Panc1 (cell line): ENCODE measurements at regions not wholly inside any gene's neighbourhood (a gene's known extent, or its start where the extent isn't known, plus 50 kb on each side); places are given as distances from the start of the nearest gene placed in this dataset.

Source experiments
- ATAC-seq: fragments of 200-7000 bp; cut with Tn5 transposase; 2 replicates; pipeline ENCODE4 v1.9.1; 2020; ENCODE audit warnings: mild to moderate bottlenecking, moderate library complexity
- BruUV-seq: library from RNA; stranded (reverse); fragments of 400-500 nt; replicated peaks from 2 replicates; lab custom pipeline; 2021; lab: Mats Ljungman, UMichigan
- CTCF ChIA-PET: fragments of 300-600 bp; sonication (Branson Sonifier 250); formaldehyde crosslinking; loops from one replicate; lab custom pipeline; 2022; ENCODE audit warnings: antibody characterized with exemption; lab: Charles Lee
- POLR2A ChIA-PET: fragments of 300-600 bp; sonication (Branson Sonifier 250); formaldehyde crosslinking; loops from one replicate; lab custom pipeline; 2022; ENCODE audit warnings: antibody characterized with exemption; lab: Charles Lee
- DNase-seq: peaks from one replicate; pipeline ENCODE4 v3.0.0-alpha.2; 2010; ENCODE audit warnings: low read depth, low spot score
- H3K27ac ChIP-seq: 2 replicates; pipeline ENCODE4 v1.5.1; 2011; ENCODE audit warnings: mild to moderate bottlenecking, low read length, inconsistent platforms
- H3K27me3 ChIP-seq: fragments of 200-500 bp; sonication (Bioruptor generic); 2 replicates; pipeline ENCODE4 v1.6.0; 2014; ENCODE audit warnings: low read length, inconsistent platforms; ENCODE audit not compliant: control insufficient read depth, insufficient read depth
- H3K36me3 ChIP-seq: fragments of 200-500 bp; sonication (Bioruptor generic); 2 replicates; pipeline ENCODE4 v1.5.1; 2014; ENCODE audit warnings: inconsistent platforms, mild to moderate bottlenecking, low read length, moderate library complexity; ENCODE audit not compliant: control insufficient read depth, insufficient read depth
- H3K4me1 ChIP-seq: 2 replicates; pipeline ENCODE4 v1.5.1; 2011; ENCODE audit warnings: inconsistent platforms, mild to moderate bottlenecking, low read length, moderate library complexity; ENCODE audit not compliant: control insufficient read depth, insufficient read depth
- H3K4me3 ChIP-seq, 2 experiments: 2 replicates each; pipeline ENCODE4 v1.5.1; 2011 to 2012; ENCODE audit warnings: low read depth in 2 of 2, low read length in 2 of 2, mild to moderate bottlenecking in 2 of 2, inconsistent platforms in 1 of 2, moderate library complexity in 1 of 2
- H3K9me3 ChIP-seq: fragments of 200-500 bp; sonication (Bioruptor generic); 2 replicates; pipeline ENCODE4 v1.5.1; 2014; ENCODE audit warnings: low read depth, mild to moderate bottlenecking, inconsistent platforms, low read length, moderate library complexity; ENCODE audit not compliant: control insufficient read depth, insufficient read depth
- CTCF ChIP-seq: fragments of 450-650 bp; IDR thresholded peaks from 2 replicates; pipeline ENCODE4 v1.5.1; 2017; ENCODE audit warnings: mild to moderate bottlenecking
- POLR2AphosphoS5 ChIP-seq: IDR thresholded peaks from 2 replicates; pipeline ENCODE4 v1.6.1; 2012; ENCODE audit warnings: mild to moderate bottlenecking, low read depth, low read length, moderate library complexity
- REST ChIP-seq, 2 experiments: IDR thresholded peaks; 2 replicates each; pipeline ENCODE4 v1.6.1; 2011 to 2012; ENCODE audit warnings: low read depth in 2 of 2, control low read depth in 1 of 2, low read length in 1 of 2, mild to moderate bottlenecking in 1 of 2, moderate library complexity in 1 of 2; ENCODE audit not compliant: insufficient read depth in 1 of 2
- SIN3A ChIP-seq: IDR thresholded peaks from 2 replicates; pipeline ENCODE4 v1.6.1; 2012; ENCODE audit warnings: low read depth, mild to moderate bottlenecking, low read length, moderate library complexity, borderline replicate concordance; ENCODE audit not compliant: insufficient read depth
- TCF7L2 ChIP-seq: IDR thresholded peaks from 2 replicates; pipeline ENCODE4 v1.6.1; 2011; ENCODE audit warnings: mild to moderate bottlenecking, low read depth, low read length, inconsistent platforms
- in situ Hi-C: cut with HindIII; loops from 2 replicates; pipeline ENCODE4 v1.10.0; 2016; ENCODE audit warnings: low sequenced_read_pairs, low pct_unique_long_range_greater_than_20kb
- intact Hi-C: fragments of 100-400 bp; cut with micrococcal nuclease; formaldehyde crosslinking; loops from one replicate; pipeline ENCODE4 v1.10.0; 2022; ENCODE audit not compliant: unreplicated experiment

GRCh38 chr6:134706153-134706552, 243.7 kb downstream of the ALDH8A1 start:
- Histone ChIP-seq H3K4me3 (no peak overlapping the region), H3K4me1 (no peaks in the 10 kb centered on the region), H3K27ac (no peak overlapping the region), H3K9me3 (no peaks in the 10 kb centered on the region), H3K36me3 (no peaks in the 10 kb centered on the region), H3K27me3 (no peaks in the 10 kb centered on the region)
- no peak for ATAC-seq
- in situ Hi-C loops (no loop called here), intact Hi-C loops (no loop called here)
- BruUV-seq, result no TSS peak
- no peak for DNase-seq
- TF ChIP-seq SIN3A (no peak), CTCF (no peak), REST (IDR thresholded peaks at IDR 0.05; ENCODE audit: insufficient read depth in 1 of 2, low read depth in 2 of 2, low read length in 1 of 2) (no peak), POLR2AphosphoS5 (no peak), TCF7L2 (no peak)
- POLR2A ChIA-PET, result no interaction called here
- CTCF ChIA-PET, result no interaction called here

GRCh38 chr6:134703206-134703605, 246.7 kb downstream of the ALDH8A1 start:
- H3K27me3 ChIP-seq, result no peaks in the 10 kb centered on the region
- ChIA-PET POLR2A (no interaction called here), CTCF (no interaction called here)
- no peaks in the 10 kb centered on the region for H3K36me3 ChIP-seq
- ATAC-seq (no peak), DNase-seq (no peak)
- TF ChIP-seq REST (IDR thresholded peaks at IDR 0.05; ENCODE audit: insufficient read depth in 1 of 2, low read depth in 2 of 2, low read length in 1 of 2) (no peak), SIN3A (no peak), TCF7L2 (no peak), CTCF (no peak), POLR2AphosphoS5 (no peak)
- H3K4me3 ChIP-seq, result no peak overlapping the region
- H3K27ac ChIP-seq, result no peak overlapping the region
- BruUV-seq, result no TSS peak
- no peaks in the 10 kb centered on the region for H3K4me1 ChIP-seq
- H3K9me3 ChIP-seq, result no peaks in the 10 kb centered on the region
- intact Hi-C loops (no loop called here), in situ Hi-C loops (no loop called here)
